Adrenal gland (tissue), 9 donors: ENCODE measurements at regions not wholly inside any gene's neighbourhood (a gene's known extent, or its start where the extent isn't known, plus 50 kb on each side); places are given as distances from the start of the nearest gene placed in this dataset.

Experiments
- DNase-seq, 7 donors: peaks; one replicate each; pipeline ENCODE4 v3.0.0-alpha.2; 2019 to 2020
- H3K27ac ChIP-seq, 5 donors: fragments of 200-600 bp; sonication (generic) in 4 of 5; 1 replicate in 3 of 5; 2 replicates in 2 of 5; pipeline versions ENCODE4 v1.5.1 to v1.8.0; 2016 to 2020; ENCODE audit warnings: mild to moderate bottlenecking in 1 of 5
- H3K27me3 ChIP-seq: fragments of 200-600 bp; 2 replicates; pipeline ENCODE4 v1.8.0; 2021
- H3K36me3 ChIP-seq, 2 donors: fragments of 200-600 bp; replicated peaks in 1 of 2; 1 replicate in 1 of 2; 2 replicates in 1 of 2; pipeline versions ENCODE4 v1.5.1 to v1.8.0; 2018 to 2022
- H3K4me1 ChIP-seq, 2 donors: fragments of 200-600 bp; replicated peaks in 1 of 2; 1 replicate in 1 of 2; 2 replicates in 1 of 2; pipeline versions ENCODE4 v1.5.1 to v1.8.0; 2018 to 2021
- H3K4me3 ChIP-seq, 4 donors: fragments of 200-600 bp; sonication (generic) in 3 of 4; one replicate each; pipeline ENCODE4 v1.5.1; 2016 to 2018
- H3K9me3 ChIP-seq, 3 donors: fragments of 200-600 bp; sonication (generic) in 1 of 3; replicated peaks in 1 of 3; 1 replicate in 2 of 3; 2 replicates in 1 of 3; pipeline versions ENCODE4 v1.5.1 to v1.8.0; 2016 to 2021
- POLR2A ChIP-seq, 2 donors: fragments of 450-650 bp; IDR thresholded peaks; one replicate each; pipeline ENCODE4 v1.6.1; 2017; ENCODE audit warnings: antibody characterized with exemption in 2 of 2, mild to moderate bottlenecking in 2 of 2, moderate library complexity in 1 of 2
- WGBS, 4 donors: extraction: QIAGEN DNeasy Blood & Tissue Kit in 2 of 4; methylation state at CpG; one replicate each; pipeline versions ENCODE4 v1.1.5 to v1.1.7; 2013 to 2017; 5-methylcytosine and 5-hydroxymethylcytosine counted together
- intact Hi-C, 2 donors: fragments of 100-400 bp; cut with DNase I; formaldehyde crosslinking; loops; one replicate each; pipeline versions ENCODE4 v1.14.1 to v1.15.0; 2022 to 2023
- small RNA-seq, 2 donors: library from RNA; depleted of rRNA; stranded (forward); fragments of <200 nt; gene quantifications; one replicate each; pipeline ENCODE3, GENCODE V24; 2016
- TF ChIP-seq, protein P1 (sequence below), 6 experiments: fragments of 450-650 bp in 4 of 6; fragments of 200-600 bp in 2 of 6; sonication (generic) in 1 of 6; IDR thresholded peaks; 1 replicate in 5 of 6; 2 replicates in 1 of 6; pipeline versions ENCODE4 v1.5.1 to v1.8.0; 2016 to 2021; ENCODE audit warnings: antibody characterized with exemption in 6 of 6, mild to moderate bottlenecking in 2 of 6, moderate library complexity in 1 of 6
- donor health status: healthy with polysubstance abuse.
- donor health status: Bipolar disorder and iron deficiency.
- donor health status: DM: yes; HTN: yes; CAD: no.
- donor health status: DM: no; HTN: no; CAD: no.
- donor health status: DM: no; HTN: no; CAD: no.

DNA sequence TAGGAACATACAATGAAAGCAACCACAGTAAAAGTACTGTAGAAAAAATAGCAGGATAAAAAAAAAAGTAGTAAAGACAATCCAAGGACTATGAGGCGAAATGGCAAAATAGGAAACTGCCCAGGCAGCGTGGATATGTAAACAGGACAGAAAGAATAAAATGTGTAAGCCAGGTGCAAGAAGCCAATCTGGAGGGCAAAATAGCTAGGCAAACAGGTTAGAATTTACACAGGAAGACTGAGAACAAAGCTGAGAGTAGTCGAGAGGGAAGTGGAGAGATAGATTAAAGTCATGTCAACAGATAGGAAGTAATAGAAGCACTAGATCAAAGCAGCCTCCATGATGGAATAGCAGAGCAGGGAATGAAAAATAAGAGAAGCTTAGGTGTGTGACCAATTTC is 124.2 kb upstream of the B3GALT2 start:
- Histone ChIP-seq H3K4me3 (no peak overlapping the region), H3K27me3 (no peaks in the 10 kb centered on the region), H3K9me3 (no peaks in the 10 kb centered on the region), H3K27ac (no peak overlapping the region), H3K36me3 (no peaks in the 10 kb centered on the region), H3K4me1 (no peaks in the 10 kb centered on the region)
- 67 to 75% (median 71%) methylated on average over 3 of the region's 3 CpGs for WGBS, 4 donors
- no peak for DNase-seq
- intact Hi-C loops, result no loop called here
- TF ChIP-seq, protein P1, sequence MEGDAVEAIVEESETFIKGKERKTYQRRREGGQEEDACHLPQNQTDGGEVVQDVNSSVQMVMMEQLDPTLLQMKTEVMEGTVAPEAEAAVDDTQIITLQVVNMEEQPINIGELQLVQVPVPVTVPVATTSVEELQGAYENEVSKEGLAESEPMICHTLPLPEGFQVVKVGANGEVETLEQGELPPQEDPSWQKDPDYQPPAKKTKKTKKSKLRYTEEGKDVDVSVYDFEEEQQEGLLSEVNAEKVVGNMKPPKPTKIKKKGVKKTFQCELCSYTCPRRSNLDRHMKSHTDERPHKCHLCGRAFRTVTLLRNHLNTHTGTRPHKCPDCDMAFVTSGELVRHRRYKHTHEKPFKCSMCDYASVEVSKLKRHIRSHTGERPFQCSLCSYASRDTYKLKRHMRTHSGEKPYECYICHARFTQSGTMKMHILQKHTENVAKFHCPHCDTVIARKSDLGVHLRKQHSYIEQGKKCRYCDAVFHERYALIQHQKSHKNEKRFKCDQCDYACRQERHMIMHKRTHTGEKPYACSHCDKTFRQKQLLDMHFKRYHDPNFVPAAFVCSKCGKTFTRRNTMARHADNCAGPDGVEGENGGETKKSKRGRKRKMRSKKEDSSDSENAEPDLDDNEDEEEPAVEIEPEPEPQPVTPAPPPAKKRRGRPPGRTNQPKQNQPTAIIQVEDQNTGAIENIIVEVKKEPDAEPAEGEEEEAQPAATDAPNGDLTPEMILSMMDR (IDR thresholded peaks at IDR 0.05), result no peak
- TF ChIP-seq POLR2A (IDR thresholded peaks at IDR 0.05), result no peak

DNA sequence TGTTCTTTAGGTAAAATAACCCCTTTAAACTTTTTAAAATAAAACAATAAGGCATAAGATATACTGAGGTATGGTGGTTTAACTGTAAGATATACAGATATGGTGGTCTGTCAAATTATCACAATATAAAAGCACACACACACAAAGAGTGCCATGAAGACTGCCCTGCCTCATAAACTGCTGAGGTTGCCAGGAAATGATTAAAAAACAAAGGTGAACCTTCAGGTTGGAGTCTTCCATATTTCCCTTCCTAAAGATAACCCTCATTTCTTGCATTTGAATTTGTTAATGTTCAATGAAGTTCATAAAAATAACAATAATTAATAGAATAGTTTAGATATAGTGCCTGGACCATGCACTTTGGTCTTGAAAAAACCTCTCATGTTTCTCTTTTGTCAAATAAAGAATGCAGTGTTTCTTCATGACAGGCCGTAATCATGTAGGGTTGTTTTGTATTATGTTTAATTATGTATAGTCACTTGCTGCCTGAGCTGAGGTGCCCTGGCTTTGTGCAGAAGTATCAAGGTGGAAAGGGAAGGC is 123.6 kb upstream of the B3GALT2 start:
- TF ChIP-seq POLR2A (IDR thresholded peaks at IDR 0.05), result no peak
- TF ChIP-seq, protein P1 (IDR thresholded peaks at IDR 0.05), result no peak
- Histone ChIP-seq H3K4me1 (no peaks in the 10 kb centered on the region), H3K9me3 (no peaks in the 10 kb centered on the region), H3K36me3 (no peaks in the 10 kb centered on the region), H3K27ac (no peak overlapping the region), H3K27me3 (no peaks in the 10 kb centered on the region), H3K4me3 (no peak overlapping the region)
- intact Hi-C loops, result no loop called here
- no peak for DNase-seq
- WGBS, 4 donors, result 88 to 97% (median 91%) methylated on average over 1 of the region's 1 CpG

DNA sequence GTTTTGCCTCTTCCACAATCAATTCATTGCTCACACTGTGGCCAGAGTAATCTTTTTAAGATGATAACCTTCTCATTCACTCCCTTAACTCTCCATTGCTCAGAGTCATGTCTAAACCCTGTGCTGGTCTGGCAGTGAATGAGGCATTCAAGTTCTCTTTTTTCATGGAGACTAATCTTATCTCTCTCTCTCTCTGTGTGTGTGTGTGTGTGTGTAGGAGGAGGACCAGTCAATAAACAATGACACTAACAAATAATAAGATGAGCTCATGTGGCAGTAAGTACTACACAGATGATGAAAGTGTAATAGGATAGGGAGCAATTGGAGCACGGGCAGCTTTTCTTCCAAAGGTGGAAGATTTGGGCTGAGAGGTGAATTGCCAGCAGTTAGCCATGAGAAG is 122.0 kb upstream of the B3GALT2 start:
- intact Hi-C loops, result no loop called here
- H3K27me3 ChIP-seq, result no peaks in the 10 kb centered on the region
- no peak overlapping the region for H3K4me3 ChIP-seq
- no peak overlapping the region for H3K27ac ChIP-seq
- no peaks in the 10 kb centered on the region for H3K9me3 ChIP-seq
- 76 to 93% (median 82%) methylated on average over 1 of the region's 1 CpG for WGBS, 4 donors
- H3K4me1 ChIP-seq, result no peaks in the 10 kb centered on the region
- no peaks in the 10 kb centered on the region for H3K36me3 ChIP-seq
- TF ChIP-seq, protein P1 (IDR thresholded peaks at IDR 0.05), result no peak
- no peak for TF ChIP-seq POLR2A (IDR thresholded peaks at IDR 0.05)
- no peak for DNase-seq

DNA sequence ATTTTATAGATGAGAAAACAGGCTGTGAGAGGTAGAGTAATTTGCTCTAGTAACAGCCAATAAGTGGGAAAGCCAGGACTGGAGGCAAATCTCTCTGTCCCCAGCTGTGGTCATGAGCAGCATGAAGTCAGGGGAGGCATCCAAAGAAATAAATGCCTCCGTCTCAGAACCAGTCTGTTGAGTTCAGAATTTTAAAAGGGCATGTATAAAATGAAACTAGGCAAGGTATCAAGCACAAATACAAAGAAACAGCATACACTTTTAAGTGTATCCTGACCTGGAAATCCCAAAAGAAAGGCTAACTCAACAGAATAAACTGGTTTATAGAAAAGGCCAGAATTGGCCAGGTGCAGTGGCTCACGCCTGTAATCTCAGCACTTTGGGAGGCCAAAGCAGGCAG is 120.0 kb upstream of the B3GALT2 start:
- Histone ChIP-seq H3K4me3 (no peak overlapping the region), H3K27ac (no peak overlapping the region), H3K9me3 (no peaks in the 10 kb centered on the region), H3K27me3 (no peaks in the 10 kb centered on the region), H3K36me3 (no peaks in the 10 kb centered on the region), H3K4me1 (no peaks in the 10 kb centered on the region)
- TF ChIP-seq, protein P1 (IDR thresholded peaks at IDR 0.05), result no peak
- TF ChIP-seq POLR2A (IDR thresholded peaks at IDR 0.05), result no peak
- 74 to 96% (median 83%) methylated on average over 2 of the region's 2 CpGs for WGBS, 4 donors
- intact Hi-C loops, result no loop called here
- no peak for DNase-seq

Small RNAs in the stretch of these regions (small RNA-seq; reads per million reads assigned to genes)
- 0 reads per million in 2 donors for gene RNU6-983P
